HG02852 (cell line): ENCODE measurements at regions not wholly inside any gene's neighbourhood (a gene's known extent, or its start where the extent isn't known, plus 50 kb on each side); places are given as distances from the start of the nearest gene placed in this dataset.

ENCODE experiments used
- ATAC-seq: cut with Tn5 transposase; IDR thresholded peaks from one replicate; pipeline ENCODE4 v1.9.1; 2021; ENCODE audit warnings: mild to moderate bottlenecking, moderate library complexity; ENCODE audit not compliant: unreplicated experiment

- no peak for ATAC-seq
Observed at GRCh38 chr16:89042711-89043551, 50.7 kb upstream of the ACSF3 start.

- ATAC-seq, result no peak
Observed at GRCh38 chr16:89043636-89044417, 49.8 kb upstream of the ACSF3 start.
